PC-3 (cell line): ENCODE measurements at regions not wholly inside any gene's neighbourhood (a gene's known extent, or its start where the extent isn't known, plus 50 kb on each side); places are given as distances from the start of the nearest gene placed in this dataset.

Experiments used
- EZH2 ChIP-seq: fragments of 300-600 bp; sonication (generic); IDR thresholded peaks from one replicate; pipeline ENCODE4 v1.6.1; 2017; ENCODE audit warnings: antibody characterized with exemption, mild to moderate bottlenecking, low read length; ENCODE audit not compliant: unreplicated experiment
- EZH2phosphoT487 ChIP-seq: fragments of 300-600 bp; sonication (generic); IDR thresholded peaks from 2 replicates; pipeline ENCODE4 v1.6.1; 2018; ENCODE audit warnings: mild to moderate bottlenecking, antibody characterized with exemption, low read length, borderline replicate concordance
- TF ChIP-seq, protein P1 (sequence below): fragments of 300-600 bp; sonication (generic); conservative IDR thresholded peaks from 2 replicates; pipeline ENCODE4 v1.5.1; 2017; ENCODE audit warnings: antibody characterized with exemption, low read depth, mild to moderate bottlenecking, low read length

DNA sequence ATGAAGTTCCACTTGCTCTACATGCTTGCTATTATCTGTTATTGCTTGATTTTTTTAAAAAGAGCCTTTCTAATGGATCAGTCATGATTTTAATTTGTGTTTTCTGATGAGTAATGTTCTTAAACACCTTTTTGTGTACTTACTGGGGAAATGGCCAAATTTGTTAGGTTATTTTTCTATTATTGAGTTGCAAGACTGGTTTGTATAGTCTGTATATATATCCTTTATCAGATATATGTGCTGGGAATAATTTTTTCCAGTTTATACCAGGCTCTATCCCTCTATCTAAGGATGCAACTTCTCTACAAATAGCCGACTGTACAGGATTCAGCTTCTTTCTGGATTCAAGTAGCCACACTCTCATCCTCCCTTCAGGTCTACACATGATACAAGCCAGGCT lies 65.6 kb upstream of the SEC61G start:
- TF ChIP-seq, protein P1, sequence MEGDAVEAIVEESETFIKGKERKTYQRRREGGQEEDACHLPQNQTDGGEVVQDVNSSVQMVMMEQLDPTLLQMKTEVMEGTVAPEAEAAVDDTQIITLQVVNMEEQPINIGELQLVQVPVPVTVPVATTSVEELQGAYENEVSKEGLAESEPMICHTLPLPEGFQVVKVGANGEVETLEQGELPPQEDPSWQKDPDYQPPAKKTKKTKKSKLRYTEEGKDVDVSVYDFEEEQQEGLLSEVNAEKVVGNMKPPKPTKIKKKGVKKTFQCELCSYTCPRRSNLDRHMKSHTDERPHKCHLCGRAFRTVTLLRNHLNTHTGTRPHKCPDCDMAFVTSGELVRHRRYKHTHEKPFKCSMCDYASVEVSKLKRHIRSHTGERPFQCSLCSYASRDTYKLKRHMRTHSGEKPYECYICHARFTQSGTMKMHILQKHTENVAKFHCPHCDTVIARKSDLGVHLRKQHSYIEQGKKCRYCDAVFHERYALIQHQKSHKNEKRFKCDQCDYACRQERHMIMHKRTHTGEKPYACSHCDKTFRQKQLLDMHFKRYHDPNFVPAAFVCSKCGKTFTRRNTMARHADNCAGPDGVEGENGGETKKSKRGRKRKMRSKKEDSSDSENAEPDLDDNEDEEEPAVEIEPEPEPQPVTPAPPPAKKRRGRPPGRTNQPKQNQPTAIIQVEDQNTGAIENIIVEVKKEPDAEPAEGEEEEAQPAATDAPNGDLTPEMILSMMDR, result no peak
- TF ChIP-seq EZH2phosphoT487 (no peak), EZH2 (no peak)
